ENCODE measurements at regions not wholly inside any gene's neighbourhood (a gene's known extent, or its start where the extent isn't known, plus 50 kb on each side); places are given as distances from the start of the nearest gene placed in this dataset.

DNA sequence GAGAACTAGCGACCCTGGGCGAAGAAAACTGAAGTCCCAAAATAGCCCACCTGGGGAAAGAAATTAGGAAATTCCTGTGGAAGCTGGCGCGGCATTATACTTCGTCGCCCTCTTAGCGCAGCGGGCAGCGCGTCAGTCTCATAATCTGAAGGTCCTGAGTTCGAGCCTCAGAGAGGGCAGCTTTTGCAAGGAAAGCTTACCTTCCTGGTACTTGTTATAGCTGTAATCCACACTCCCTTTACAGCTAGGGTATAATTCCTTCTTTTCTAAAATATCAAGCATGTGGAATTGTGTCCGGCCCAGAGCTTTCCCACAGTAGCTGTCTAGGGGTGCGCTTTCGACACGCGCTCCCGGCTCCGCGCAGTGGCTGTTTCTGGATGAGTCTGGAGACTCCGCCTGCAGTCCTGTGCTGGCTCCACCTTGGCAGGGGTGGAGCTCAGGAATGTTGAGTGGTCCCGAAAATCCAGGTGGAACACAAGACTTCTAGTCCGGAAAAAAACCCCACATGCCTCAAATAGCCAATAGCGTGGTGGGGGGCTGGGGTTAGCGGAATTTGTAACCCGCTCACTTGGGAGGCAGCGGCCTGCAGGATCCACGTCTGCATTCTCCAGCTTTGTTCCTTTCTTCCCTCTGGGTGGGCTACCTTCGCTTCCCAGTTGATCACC, 83.7 kb upstream of the ZNF322 start:
- TF ChIP-seq, protein P1, sequence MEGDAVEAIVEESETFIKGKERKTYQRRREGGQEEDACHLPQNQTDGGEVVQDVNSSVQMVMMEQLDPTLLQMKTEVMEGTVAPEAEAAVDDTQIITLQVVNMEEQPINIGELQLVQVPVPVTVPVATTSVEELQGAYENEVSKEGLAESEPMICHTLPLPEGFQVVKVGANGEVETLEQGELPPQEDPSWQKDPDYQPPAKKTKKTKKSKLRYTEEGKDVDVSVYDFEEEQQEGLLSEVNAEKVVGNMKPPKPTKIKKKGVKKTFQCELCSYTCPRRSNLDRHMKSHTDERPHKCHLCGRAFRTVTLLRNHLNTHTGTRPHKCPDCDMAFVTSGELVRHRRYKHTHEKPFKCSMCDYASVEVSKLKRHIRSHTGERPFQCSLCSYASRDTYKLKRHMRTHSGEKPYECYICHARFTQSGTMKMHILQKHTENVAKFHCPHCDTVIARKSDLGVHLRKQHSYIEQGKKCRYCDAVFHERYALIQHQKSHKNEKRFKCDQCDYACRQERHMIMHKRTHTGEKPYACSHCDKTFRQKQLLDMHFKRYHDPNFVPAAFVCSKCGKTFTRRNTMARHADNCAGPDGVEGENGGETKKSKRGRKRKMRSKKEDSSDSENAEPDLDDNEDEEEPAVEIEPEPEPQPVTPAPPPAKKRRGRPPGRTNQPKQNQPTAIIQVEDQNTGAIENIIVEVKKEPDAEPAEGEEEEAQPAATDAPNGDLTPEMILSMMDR (IDR thresholded peaks at IDR 0.05) = no peak
- no peak for TF ChIP-seq POLR2A (IDR thresholded peaks at IDR 0.05)

Measured in uterus (tissue), 2 donors.